Activated naive CD4-positive, alpha-beta T cell treated with anti-CD3 and anti-CD28 coated beads for 36 hours (primary cell): ENCODE measurements at regions not wholly inside any gene's neighbourhood (a gene's known extent, or its start where the extent isn't known, plus 50 kb on each side); places are given as distances from the start of the nearest gene placed in this dataset.

Source experiments
- CTCF ChIA-PET: fragments of 350-600 bp; sonication (Branson Sonifier 250); formaldehyde crosslinking; loops from one replicate; lab custom pipeline; 2021; ENCODE audit warnings: antibody characterized with exemption; lab: Charles Lee
- DNase-seq: peaks from one replicate; pipeline ENCODE4 v3.0.0-alpha.2; 2020
- H3K27ac Mint-ChIP-seq: one replicate; pipeline ENCODE4 v1.8.0; 2021; ENCODE audit warnings: mild to moderate bottlenecking, mixed read lengths
- H3K27me3 Mint-ChIP-seq: one replicate; pipeline ENCODE4 v1.8.0; 2021; ENCODE audit warnings: low read depth, mixed read lengths
- H3K36me3 Mint-ChIP-seq: one replicate; pipeline ENCODE4 v1.8.0; 2021; ENCODE audit warnings: low read depth, mixed read lengths
- H3K4me1 Mint-ChIP-seq: one replicate; pipeline ENCODE4 v1.8.0; 2021; ENCODE audit warnings: low read depth, mixed read lengths
- H3K4me3 Mint-ChIP-seq: one replicate; pipeline ENCODE4 v1.8.0; 2021; ENCODE audit warnings: mild to moderate bottlenecking, moderate library complexity, mixed read lengths
- H3K9me3 Mint-ChIP-seq: one replicate; pipeline ENCODE4 v1.8.0; 2021; ENCODE audit warnings: mixed read lengths
- intact Hi-C: fragments of 100-400 bp; cut with micrococcal nuclease; formaldehyde crosslinking; loops from one replicate; pipeline ENCODE4 v1.15.1; 2023

GRCh38 chr5:154630410-154630809, 124.8 kb upstream of the LARP1 start:
- no peak for DNase-seq
- H3K27me3 Mint-ChIP-seq = peaks cover 2% of the 10 kb centered on the region
- no peak overlapping the region for H3K4me3 Mint-ChIP-seq
- H3K36me3 Mint-ChIP-seq = no peaks in the 10 kb centered on the region
- CTCF ChIA-PET = interaction anchor here (0.7 to 1.4 kb wide), 2 partner anchors 10 to 132 kb away, joined by 3 to 4 read pairs; no protein-coding TSS in a partner anchor
- no peak overlapping the region for H3K27ac Mint-ChIP-seq
- intact Hi-C loops = no loop called here
- H3K4me1 Mint-ChIP-seq = no peaks in the 10 kb centered on the region
- no peaks in the 10 kb centered on the region for H3K9me3 Mint-ChIP-seq

- Mint-ChIP-seq H3K9me3 (no peaks in the 10 kb centered on the region), H3K36me3 (no peaks in the 10 kb centered on the region), H3K4me3 (no peak overlapping the region), H3K4me1 (no peaks in the 10 kb centered on the region), H3K27ac (no peak overlapping the region), H3K27me3 (peaks cover 1% of the 10 kb centered on the region)
- CTCF ChIA-PET = no interaction called here
- intact Hi-C loops = no loop called here
- no peak for DNase-seq
These were observed 126.5 kb upstream of the LARP1 start for GRCh38 chr5:154628685-154629084.

DNA sequence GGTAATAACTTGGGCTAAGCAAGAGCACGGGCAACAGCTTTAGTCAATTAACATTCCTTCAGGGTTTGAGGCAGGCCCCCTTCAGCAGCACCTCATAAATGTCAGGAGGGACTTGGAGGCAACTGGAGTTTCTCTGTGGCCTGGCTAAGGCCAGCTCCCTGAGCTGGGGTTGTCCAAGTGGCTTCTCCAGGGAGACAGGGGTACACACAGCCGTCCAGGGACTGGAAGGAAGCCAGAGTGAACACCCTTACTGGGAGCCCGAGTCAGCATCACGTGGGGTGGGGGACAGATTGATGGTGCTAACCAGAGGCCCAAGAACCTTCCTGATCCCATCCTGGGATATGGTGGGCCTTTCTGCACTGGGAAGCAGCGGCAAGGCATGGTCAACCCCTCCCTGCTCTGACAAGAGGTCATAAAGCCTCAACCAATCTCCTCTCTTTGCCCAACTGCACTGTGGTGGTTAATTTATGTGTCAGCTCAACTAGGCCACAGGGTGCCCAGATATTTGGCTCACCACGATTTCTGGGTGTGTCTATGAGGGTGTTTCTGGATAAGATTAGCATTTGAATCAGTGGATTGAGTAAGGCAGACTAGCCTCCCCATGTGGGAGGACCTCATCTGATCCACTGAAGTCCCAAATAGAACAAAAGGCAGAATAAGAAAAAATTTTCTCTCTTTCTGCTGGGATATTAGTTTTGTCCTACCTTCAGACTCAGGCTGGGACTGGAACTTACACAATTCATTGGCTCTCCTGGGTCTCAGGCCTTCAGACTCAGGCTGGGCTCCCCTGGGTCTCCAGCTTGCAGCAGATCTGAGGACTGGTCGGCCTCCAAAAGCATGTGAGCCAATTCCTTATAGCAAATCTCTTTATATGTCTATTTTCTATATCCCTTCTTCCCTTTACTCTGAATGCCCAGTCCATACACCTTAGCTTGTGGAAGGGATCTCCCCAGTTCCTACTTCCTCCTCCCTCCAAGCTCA, 127.2 kb upstream of the LARP1 start:
- H3K27ac Mint-ChIP-seq = no peak overlapping the region
- no peak for DNase-seq
- CTCF ChIA-PET = interaction anchor here (0.8 to 1.1 kb wide), 2 partner anchors 19 to 161 kb away, joined by 3 to 4 read pairs; no protein-coding TSS in a partner anchor
- H3K27me3 Mint-ChIP-seq = no peaks in the 10 kb centered on the region
- no peak overlapping the region for H3K4me3 Mint-ChIP-seq
- no peaks in the 10 kb centered on the region for H3K9me3 Mint-ChIP-seq
- intact Hi-C loops = no loop called here
- H3K4me1 Mint-ChIP-seq = no peaks in the 10 kb centered on the region
- no peaks in the 10 kb centered on the region for H3K36me3 Mint-ChIP-seq

DNA sequence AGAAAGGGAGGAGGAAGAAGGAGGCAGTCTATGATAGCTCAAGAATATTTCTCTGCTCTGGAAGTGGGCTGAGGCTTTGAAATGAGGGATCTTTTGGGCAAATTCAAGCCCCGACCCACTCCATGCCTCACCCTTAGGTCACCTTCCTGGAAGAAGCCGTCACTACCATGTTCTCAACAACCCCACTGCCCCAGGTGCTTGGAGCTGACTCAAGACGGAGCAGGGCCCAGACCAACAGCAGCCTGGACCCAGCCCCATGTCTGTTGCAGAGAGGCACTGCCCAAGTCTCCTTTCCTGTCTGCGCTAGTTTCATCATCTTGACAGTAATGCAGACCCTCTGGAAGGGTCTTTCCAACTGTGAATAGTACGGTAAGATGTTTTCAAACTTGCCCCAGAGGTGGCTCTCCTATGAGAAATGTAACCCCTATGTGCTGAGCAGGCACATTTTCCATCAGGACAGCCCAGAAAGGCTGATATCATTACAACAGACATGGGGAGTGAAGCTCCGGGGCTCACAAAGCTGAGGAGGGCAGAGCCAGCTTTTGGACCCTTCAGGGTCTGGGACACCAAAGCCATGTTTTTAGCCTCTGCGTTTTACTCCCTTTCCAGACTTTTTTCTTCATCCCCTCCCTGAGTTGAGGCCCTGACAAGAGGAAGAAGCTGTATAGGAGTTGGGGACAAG, 128.2 kb upstream of the LARP1 start:
- CTCF ChIA-PET = interaction anchor here (0.8 to 1.1 kb wide), 2 partner anchors 20 to 160 kb away, joined by 3 to 4 read pairs; no protein-coding TSS in a partner anchor
- H3K27ac Mint-ChIP-seq = no peak overlapping the region
- H3K27me3 Mint-ChIP-seq = no peaks in the 10 kb centered on the region
- intact Hi-C loops = no loop called here
- no peak for DNase-seq
- H3K9me3 Mint-ChIP-seq = no peaks in the 10 kb centered on the region
- no peak overlapping the region for H3K4me3 Mint-ChIP-seq
- H3K4me1 Mint-ChIP-seq = no peaks in the 10 kb centered on the region
- no peaks in the 10 kb centered on the region for H3K36me3 Mint-ChIP-seq

DNA sequence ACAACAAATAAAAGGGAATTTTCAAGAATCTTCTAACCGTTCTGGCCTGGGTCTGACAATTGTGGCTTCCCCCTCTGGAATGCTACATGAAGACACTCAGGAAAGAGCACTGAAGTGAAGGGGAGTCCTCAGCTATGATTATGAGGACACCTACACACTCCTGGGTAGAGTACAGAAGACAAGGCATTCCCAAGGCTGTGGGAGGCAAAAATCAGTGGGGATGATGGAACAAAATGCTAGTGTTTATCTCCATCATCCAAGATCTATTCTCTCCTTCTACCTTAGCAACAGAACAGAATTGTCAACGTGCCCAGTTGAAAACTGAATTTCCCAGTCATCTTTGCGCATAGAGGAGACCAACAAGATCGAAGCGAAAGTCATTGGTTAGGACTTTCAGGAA, 130.1 kb upstream of the LARP1 start:
- intact Hi-C loops = no loop called here
- H3K4me1 Mint-ChIP-seq = no peaks in the 10 kb centered on the region
- H3K9me3 Mint-ChIP-seq = no peaks in the 10 kb centered on the region
- no peak for DNase-seq
- H3K36me3 Mint-ChIP-seq = no peaks in the 10 kb centered on the region
- no peaks in the 10 kb centered on the region for H3K27me3 Mint-ChIP-seq
- H3K4me3 Mint-ChIP-seq = no peak overlapping the region
- CTCF ChIA-PET = no interaction called here
- H3K27ac Mint-ChIP-seq = no peak overlapping the region

- CTCF ChIA-PET = no interaction called here
- H3K4me1 Mint-ChIP-seq = no peaks in the 10 kb centered on the region
- no peaks in the 10 kb centered on the region for H3K9me3 Mint-ChIP-seq
- DNase-seq = no peak
- no peaks in the 10 kb centered on the region for H3K36me3 Mint-ChIP-seq
- H3K4me3 Mint-ChIP-seq = no peak overlapping the region
- H3K27ac Mint-ChIP-seq = no peak overlapping the region
- intact Hi-C loops = no loop called here
- H3K27me3 Mint-ChIP-seq = no peaks in the 10 kb centered on the region
These were observed 130.8 kb upstream of the LARP1 start for GRCh38 chr5:154624341-154624740.

DNA sequence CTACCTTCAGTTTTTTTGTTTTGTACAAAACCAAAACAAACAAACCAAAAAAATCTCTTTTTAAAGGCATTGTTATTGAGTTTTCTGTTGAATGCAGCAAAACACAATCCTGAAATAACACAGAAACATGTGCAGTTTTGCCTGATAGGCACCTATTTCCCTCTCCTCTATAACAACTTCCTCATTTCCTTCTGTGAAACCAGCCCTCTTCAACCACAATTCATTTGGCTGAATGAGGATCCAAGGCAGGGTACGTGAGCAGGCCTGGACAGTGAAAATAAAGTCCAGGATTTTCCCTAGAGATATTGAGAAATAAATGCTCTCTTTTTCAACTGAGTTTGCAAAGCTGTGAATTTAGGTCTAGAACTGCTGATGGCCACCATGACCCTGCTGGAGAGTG, 134.8 kb upstream of the LARP1 start:
- DNase-seq = no peak
- CTCF ChIA-PET = no interaction called here
- peaks cover 10% of the 10 kb centered on the region for H3K27me3 Mint-ChIP-seq
- H3K27ac Mint-ChIP-seq = no peak overlapping the region
- no peaks in the 10 kb centered on the region for H3K36me3 Mint-ChIP-seq
- no peaks in the 10 kb centered on the region for H3K9me3 Mint-ChIP-seq
- intact Hi-C loops = no loop called here
- no peaks in the 10 kb centered on the region for H3K4me1 Mint-ChIP-seq
- no peak overlapping the region for H3K4me3 Mint-ChIP-seq

GRCh38 chr5:154618696-154619095, 136.5 kb upstream of the LARP1 start:
- Mint-ChIP-seq H3K27ac (no peak overlapping the region), H3K9me3 (no peaks in the 10 kb centered on the region), H3K27me3 (peaks cover 12% of the 10 kb centered on the region), H3K36me3 (no peaks in the 10 kb centered on the region), H3K4me3 (no peak overlapping the region), H3K4me1 (no peaks in the 10 kb centered on the region)
- intact Hi-C loops = no loop called here
- CTCF ChIA-PET = interaction anchor here (1.0 kb wide), 1 partner anchor 13 kb away, joined by 3 read pairs; no protein-coding TSS in a partner anchor
- DNase-seq = no peak

- Mint-ChIP-seq H3K27me3 (peaks cover 37% of the 10 kb centered on the region), H3K4me3 (no peak overlapping the region)
- CTCF ChIA-PET = interaction anchor here (0.6 to 1.7 kb wide), 3 partner anchors 148 to 542 kb away, joined by 3 to 5 read pairs (median 4); no protein-coding TSS in a partner anchor
These were observed 136.6 kb upstream of the HAND1 start for GRCh38 chr5:154614595-154614994.

GRCh38 chr5:154614125-154614524, 136.1 kb upstream of the HAND1 start:
- no peak overlapping the region for H3K4me3 Mint-ChIP-seq
- CTCF ChIA-PET = interaction anchor here (1.2 to 1.7 kb wide), 2 partner anchors 147 to 542 kb away, joined by 3 to 5 read pairs; no protein-coding TSS in a partner anchor
- no peaks in the 10 kb centered on the region for H3K9me3 Mint-ChIP-seq
- no peaks in the 10 kb centered on the region for H3K36me3 Mint-ChIP-seq
- H3K27me3 Mint-ChIP-seq = peaks cover 41% of the 10 kb centered on the region
- DNase-seq = no peak
- intact Hi-C loops = loop anchor here (5.0 kb wide), 1 partner anchor 127 kb away; no protein-coding TSS in a partner anchor
- H3K27ac Mint-ChIP-seq = no peak overlapping the region
- peaks cover 6% of the 10 kb centered on the region for H3K4me1 Mint-ChIP-seq

More at GRCh38 chr5:154614595-154614994, 136.6 kb upstream of the HAND1 start:
- Mint-ChIP-seq H3K4me1 (peaks cover 6% of the 10 kb centered on the region), H3K9me3 (no peaks in the 10 kb centered on the region), H3K36me3 (no peaks in the 10 kb centered on the region), H3K27ac (no peak overlapping the region)
- intact Hi-C loops = loop anchor here (5.0 kb wide), 1 partner anchor 127 kb away; no protein-coding TSS in a partner anchor
- no peak for DNase-seq

DNA sequence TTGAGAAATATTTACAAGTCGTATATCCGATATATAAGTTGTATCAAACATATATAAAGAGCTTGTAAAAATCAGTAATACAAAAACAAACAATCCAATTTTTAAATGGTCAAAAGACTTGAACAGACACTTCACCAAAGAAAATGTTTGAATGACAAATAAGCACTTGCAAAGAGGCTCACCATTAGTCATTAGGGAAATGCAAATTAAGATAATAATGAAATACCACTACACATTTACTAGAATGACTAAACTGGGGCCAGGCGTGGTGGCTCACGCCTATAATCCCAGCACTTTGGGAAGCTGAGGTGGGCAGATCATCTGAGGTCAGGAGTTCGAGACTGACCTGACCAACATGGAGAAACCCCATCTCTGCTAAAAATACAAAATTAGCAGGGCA, 134.6 kb upstream of the HAND1 start:
- intact Hi-C loops = loop anchor here (5.0 kb wide), 1 partner anchor 125 kb away; no protein-coding TSS in a partner anchor
- CTCF ChIA-PET = interaction anchor here (1.3 to 6.4 kb wide), 2 partner anchors 146 to 191 kb away, joined by 3 to 60 read pairs; no protein-coding TSS in a partner anchor
- no peak for DNase-seq
- H3K27ac Mint-ChIP-seq = no peak overlapping the region
- peaks cover 6% of the 10 kb centered on the region for H3K4me1 Mint-ChIP-seq
- H3K9me3 Mint-ChIP-seq = no peaks in the 10 kb centered on the region
- peaks cover 44% of the 10 kb centered on the region for H3K27me3 Mint-ChIP-seq
- no peak overlapping the region for H3K4me3 Mint-ChIP-seq
- no peaks in the 10 kb centered on the region for H3K36me3 Mint-ChIP-seq

GRCh38 chr5:154611341-154611767, 133.3 kb upstream of the HAND1 start:
- H3K4me1 Mint-ChIP-seq = peaks cover 6% of the 10 kb centered on the region
- H3K27me3 Mint-ChIP-seq = peaks cover 50% of the 10 kb centered on the region
- intact Hi-C loops = loop anchor here (5.0 kb wide), 1 partner anchor 124 kb away; no protein-coding TSS in a partner anchor

More at GRCh38 chr5:154611341-154611767, 133.3 kb upstream of the HAND1 start:
- CTCF ChIA-PET = interaction anchor here (0.6 to 6.4 kb wide), 5 partner anchors 14 to 636 kb away, joined by 3 to 60 read pairs (median 4); no protein-coding TSS in a partner anchor
- H3K4me3 Mint-ChIP-seq = no peak overlapping the region
- no peaks in the 10 kb centered on the region for H3K36me3 Mint-ChIP-seq
- no peaks in the 10 kb centered on the region for H3K9me3 Mint-ChIP-seq
- no peak for DNase-seq
- H3K27ac Mint-ChIP-seq = no peak overlapping the region
